ENCODE measurements at regions not wholly inside any gene's neighbourhood (a gene's known extent, or its start where the extent isn't known, plus 50 kb on each side); places are given as distances from the start of the nearest gene placed in this dataset.

DNA sequence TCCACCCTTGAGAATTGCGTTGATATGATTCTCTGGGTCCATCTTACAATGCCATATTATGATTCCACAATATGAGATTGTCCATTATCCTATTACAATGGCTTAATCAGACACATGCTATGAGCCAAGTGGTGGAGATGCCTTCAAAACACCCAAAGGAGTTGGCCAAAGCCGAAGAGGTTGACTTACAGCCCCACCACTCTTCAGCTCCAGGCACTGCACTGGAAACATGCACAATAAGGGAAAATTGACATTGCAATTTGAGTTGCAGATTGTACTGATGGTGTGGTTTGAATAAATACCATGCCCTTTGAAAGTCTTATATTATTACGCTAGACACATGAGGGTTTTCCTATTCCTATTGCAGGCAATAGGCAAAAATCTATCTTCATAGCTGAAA lies 75.4 kb upstream of the TNFSF11 start:
- Histone ChIP-seq H3K9me3 (ENCODE audit: control insufficient read depth in 4 of 4, insufficient read depth in 3 of 4, low read length in 3 of 4) (peaks cover 0 to 2% (median 0%) of the 10 kb centered on the region in 4 donors), H3K27me3 (ENCODE audit: control insufficient read depth in 3 of 3, insufficient read depth in 3 of 3, low read length in 2 of 3) (no peaks in the 10 kb centered on the region), H3K9ac (ENCODE audit: insufficient read depth in 1 of 2, low read length in 2 of 2) (no peak overlapping the region), H3K27ac (ENCODE audit: low read depth in 1 of 2, low read length in 1 of 2) (no peak overlapping the region), H3K4me1 (ENCODE audit: control insufficient read depth in 5 of 5, insufficient read depth in 5 of 5, low read length in 5 of 5) (no peaks in the 10 kb centered on the region), H3K4me3 (no peak overlapping the region), H3K36me3 (ENCODE audit: control insufficient read depth in 4 of 4, insufficient read depth in 4 of 4, low read length in 4 of 4) (no peaks in the 10 kb centered on the region)
- DNase-seq = no peak
- TF ChIP-seq, protein P1, sequence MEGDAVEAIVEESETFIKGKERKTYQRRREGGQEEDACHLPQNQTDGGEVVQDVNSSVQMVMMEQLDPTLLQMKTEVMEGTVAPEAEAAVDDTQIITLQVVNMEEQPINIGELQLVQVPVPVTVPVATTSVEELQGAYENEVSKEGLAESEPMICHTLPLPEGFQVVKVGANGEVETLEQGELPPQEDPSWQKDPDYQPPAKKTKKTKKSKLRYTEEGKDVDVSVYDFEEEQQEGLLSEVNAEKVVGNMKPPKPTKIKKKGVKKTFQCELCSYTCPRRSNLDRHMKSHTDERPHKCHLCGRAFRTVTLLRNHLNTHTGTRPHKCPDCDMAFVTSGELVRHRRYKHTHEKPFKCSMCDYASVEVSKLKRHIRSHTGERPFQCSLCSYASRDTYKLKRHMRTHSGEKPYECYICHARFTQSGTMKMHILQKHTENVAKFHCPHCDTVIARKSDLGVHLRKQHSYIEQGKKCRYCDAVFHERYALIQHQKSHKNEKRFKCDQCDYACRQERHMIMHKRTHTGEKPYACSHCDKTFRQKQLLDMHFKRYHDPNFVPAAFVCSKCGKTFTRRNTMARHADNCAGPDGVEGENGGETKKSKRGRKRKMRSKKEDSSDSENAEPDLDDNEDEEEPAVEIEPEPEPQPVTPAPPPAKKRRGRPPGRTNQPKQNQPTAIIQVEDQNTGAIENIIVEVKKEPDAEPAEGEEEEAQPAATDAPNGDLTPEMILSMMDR (IDR thresholded peaks at IDR 0.05; ENCODE audit: control extremely low read depth, extremely low read depth) = no peak
- ATAC-seq (ENCODE audit: insufficient read depth, low FRiP score) = no peak
- WGBS, 2 donors = 91 to 94% methylated on average over 3 of the region's 3 CpGs
